Nephron progenitor cell (in vitro differentiated cells): ENCODE measurements at regions not wholly inside any gene's neighbourhood (a gene's known extent, or its start where the extent isn't known, plus 50 kb on each side); places are given as distances from the start of the nearest gene placed in this dataset.

Experiments used
- DNase-seq: peaks from one replicate; pipeline ENCODE4 v3.0.0; 2021
- H3K27ac Mint-ChIP-seq: 2 replicates; pipeline ENCODE4 v1.8.0; 2021; ENCODE audit warnings: mild to moderate bottlenecking, moderate library complexity, mixed read lengths
- H3K27me3 Mint-ChIP-seq: 2 replicates; pipeline ENCODE4 v1.8.0; 2021; ENCODE audit warnings: mild to moderate bottlenecking, low read depth, mixed read lengths; ENCODE audit not compliant: poor library complexity
- H3K36me3 Mint-ChIP-seq: 2 replicates; pipeline ENCODE4 v1.8.0; 2021; ENCODE audit warnings: low read depth, mixed read lengths
- H3K4me1 Mint-ChIP-seq: 2 replicates; pipeline ENCODE4 v1.8.0; 2021; ENCODE audit warnings: mixed read lengths
- H3K4me3 Mint-ChIP-seq: 2 replicates; pipeline ENCODE4 v1.8.0; 2021; ENCODE audit warnings: mild to moderate bottlenecking, moderate library complexity, mixed read lengths
- H3K9me3 Mint-ChIP-seq: 2 replicates; pipeline ENCODE4 v1.8.0; 2021; ENCODE audit warnings: mild to moderate bottlenecking, moderate library complexity, mixed read lengths
- TF ChIP-seq, protein P1 (sequence below): fragments of 200-600 bp; sonication (generic); IDR thresholded peaks from 2 replicates; pipeline ENCODE4 v1.5.0; 2021; ENCODE audit warnings: antibody characterized with exemption

GRCh38 chr1:90347366-90347765 lies 352.5 kb downstream of the ZNF326 start:
- no peak for DNase-seq
- Mint-ChIP-seq H3K36me3 (no peaks in the 10 kb centered on the region), H3K27me3 (no peaks in the 10 kb centered on the region), H3K4me1 (no peaks in the 10 kb centered on the region), H3K9me3 (peaks cover 13% of the 10 kb centered on the region), H3K27ac (no peak overlapping the region), H3K4me3 (no peak overlapping the region)
- TF ChIP-seq, protein P1, sequence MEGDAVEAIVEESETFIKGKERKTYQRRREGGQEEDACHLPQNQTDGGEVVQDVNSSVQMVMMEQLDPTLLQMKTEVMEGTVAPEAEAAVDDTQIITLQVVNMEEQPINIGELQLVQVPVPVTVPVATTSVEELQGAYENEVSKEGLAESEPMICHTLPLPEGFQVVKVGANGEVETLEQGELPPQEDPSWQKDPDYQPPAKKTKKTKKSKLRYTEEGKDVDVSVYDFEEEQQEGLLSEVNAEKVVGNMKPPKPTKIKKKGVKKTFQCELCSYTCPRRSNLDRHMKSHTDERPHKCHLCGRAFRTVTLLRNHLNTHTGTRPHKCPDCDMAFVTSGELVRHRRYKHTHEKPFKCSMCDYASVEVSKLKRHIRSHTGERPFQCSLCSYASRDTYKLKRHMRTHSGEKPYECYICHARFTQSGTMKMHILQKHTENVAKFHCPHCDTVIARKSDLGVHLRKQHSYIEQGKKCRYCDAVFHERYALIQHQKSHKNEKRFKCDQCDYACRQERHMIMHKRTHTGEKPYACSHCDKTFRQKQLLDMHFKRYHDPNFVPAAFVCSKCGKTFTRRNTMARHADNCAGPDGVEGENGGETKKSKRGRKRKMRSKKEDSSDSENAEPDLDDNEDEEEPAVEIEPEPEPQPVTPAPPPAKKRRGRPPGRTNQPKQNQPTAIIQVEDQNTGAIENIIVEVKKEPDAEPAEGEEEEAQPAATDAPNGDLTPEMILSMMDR, result no peak

- H3K27ac Mint-ChIP-seq, result no peak overlapping the region
Measured at GRCh38 chr1:90346757-90347156, 351.8 kb downstream of the ZNF326 start.

GRCh38 chr1:90346349-90346748 lies 351.4 kb downstream of the ZNF326 start:
- Mint-ChIP-seq H3K36me3 (no peaks in the 10 kb centered on the region), H3K4me3 (no peak overlapping the region), H3K27me3 (no peaks in the 10 kb centered on the region), H3K9me3 (peaks cover 13% of the 10 kb centered on the region), H3K27ac (no peak overlapping the region), H3K4me1 (no peaks in the 10 kb centered on the region)
- TF ChIP-seq, protein P1, result no peak
- DNase-seq, result no peak

More at GRCh38 chr1:90346757-90347156, 351.8 kb downstream of the ZNF326 start:
- Mint-ChIP-seq H3K4me1 (no peaks in the 10 kb centered on the region), H3K36me3 (no peaks in the 10 kb centered on the region), H3K9me3 (peaks cover 13% of the 10 kb centered on the region), H3K4me3 (no peak overlapping the region), H3K27me3 (no peaks in the 10 kb centered on the region)
- no peak for DNase-seq
- TF ChIP-seq, protein P1, result no peak

DNA sequence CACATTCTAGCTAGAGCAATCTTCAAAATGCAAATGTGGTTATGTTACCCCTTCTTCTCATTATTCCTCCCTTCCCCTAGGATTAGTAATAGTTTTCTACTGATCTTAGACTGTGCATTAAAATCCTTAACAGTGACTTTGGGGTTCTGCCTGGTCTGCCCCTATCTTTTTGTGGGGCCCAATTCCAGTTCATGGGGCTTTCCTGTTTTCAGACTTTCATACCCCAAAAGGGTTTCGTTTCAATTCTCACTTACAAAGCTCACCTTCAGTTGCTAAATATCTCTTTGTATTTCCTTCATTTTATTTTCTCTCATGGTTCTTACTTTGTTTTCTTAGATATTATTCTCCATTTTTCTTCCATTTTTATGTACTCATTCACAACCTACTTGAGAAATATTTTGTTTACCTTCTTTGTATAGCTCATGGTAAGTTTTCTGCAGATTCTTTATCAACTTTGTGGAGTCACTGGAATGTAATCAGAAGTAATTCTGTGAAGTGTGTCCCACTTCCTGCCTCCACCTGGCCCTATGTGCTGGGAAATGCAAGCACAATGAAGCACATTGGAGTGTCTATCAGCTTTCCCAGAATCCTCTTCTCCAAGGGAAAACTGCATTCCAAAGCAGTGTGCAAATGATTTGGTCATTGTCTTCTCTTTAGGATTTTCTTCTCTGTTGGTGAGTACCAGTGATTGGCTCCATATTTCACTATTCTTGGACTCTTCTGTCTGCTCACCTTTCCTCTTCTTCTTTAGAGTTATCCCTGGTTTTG lies 350.2 kb downstream of the ZNF326 start:
- TF ChIP-seq, protein P1, result no peak
- Mint-ChIP-seq H3K36me3 (no peaks in the 10 kb centered on the region), H3K27ac (no peak overlapping the region), H3K4me3 (no peak overlapping the region), H3K9me3 (peaks cover 13% of the 10 kb centered on the region), H3K4me1 (peaks cover 4% of the 10 kb centered on the region), H3K27me3 (no peaks in the 10 kb centered on the region)
- DNase-seq, result no peak

DNA sequence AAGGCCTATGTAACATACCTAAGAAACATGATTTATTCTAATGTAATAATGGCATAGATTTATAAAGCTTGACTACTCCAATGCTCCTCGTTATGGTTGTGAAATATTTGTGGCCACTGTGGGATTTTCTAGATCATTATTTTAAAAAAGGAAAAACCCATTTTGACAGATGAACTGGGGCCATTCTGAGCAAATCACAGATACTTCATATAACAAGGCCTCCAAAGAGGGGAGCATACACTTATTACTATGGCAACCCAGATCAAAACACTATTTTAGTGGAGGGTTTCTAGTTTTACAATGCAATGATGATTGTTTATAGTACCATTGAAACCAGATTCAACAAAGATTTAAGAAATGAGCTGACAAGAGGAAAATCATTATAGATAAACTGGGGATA lies 346.6 kb downstream of the ZNF326 start:
- Mint-ChIP-seq H3K36me3 (no peaks in the 10 kb centered on the region), H3K4me3 (no peak overlapping the region), H3K27ac (no peak overlapping the region), H3K4me1 (peaks cover 7% of the 10 kb centered on the region), H3K9me3 (no peaks in the 10 kb centered on the region), H3K27me3 (no peaks in the 10 kb centered on the region)
- TF ChIP-seq, protein P1, result no peak
- no peak for DNase-seq

DNA sequence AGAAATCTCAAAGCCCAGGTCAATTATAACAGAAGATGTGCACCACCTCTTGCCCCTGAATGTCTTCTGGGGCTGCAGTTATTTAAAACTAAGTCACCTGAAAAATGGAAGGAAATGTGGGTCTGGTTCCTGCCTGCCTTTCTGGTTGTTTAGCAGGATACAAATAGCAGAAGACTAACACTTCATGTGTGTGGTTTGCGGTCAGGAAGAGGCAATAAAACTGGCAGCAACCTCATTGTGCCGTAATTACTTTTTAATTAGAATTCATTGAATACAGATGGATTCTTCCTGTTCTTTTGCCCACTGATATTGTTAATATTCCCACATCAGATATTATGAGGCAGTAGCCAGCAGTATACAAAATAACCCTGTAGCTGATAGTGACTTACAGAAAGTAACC lies 345.7 kb downstream of the ZNF326 start:
- Mint-ChIP-seq H3K9me3 (no peaks in the 10 kb centered on the region), H3K36me3 (no peaks in the 10 kb centered on the region), H3K4me3 (no peak overlapping the region), H3K27me3 (no peaks in the 10 kb centered on the region), H3K4me1 (peaks cover 16% of the 10 kb centered on the region), H3K27ac (no peak overlapping the region)
- TF ChIP-seq, protein P1, result no peak
- no peak for DNase-seq
